GM12878 (cell line): ENCODE measurements at regions not wholly inside any gene's neighbourhood (a gene's known extent, or its start where the extent isn't known, plus 50 kb on each side); places are given as distances from the start of the nearest gene placed in this dataset.

Source experiments
- ATAC-seq: fragments of 200-7000 bp; cut with Tn5 transposase; 3 replicates; pipeline ENCODE4 v1.9.1; 2020; ENCODE audit warnings: mild to moderate bottlenecking, moderate library complexity
- BruUV-seq: library from RNA; stranded (reverse); fragments of 400-500 nt; replicated peaks from 2 replicates; lab custom pipeline; 2021; lab: Mats Ljungman, UMichigan
- CTCF ChIA-PET: fragments of 300-600 bp; sonication (Branson Sonifier 250); formaldehyde crosslinking; extraction: SDS; loops from one replicate; lab custom pipeline; 2021; ENCODE audit warnings: inconsistent platforms; lab: Yijun Ruan, JAX
- POLR2A ChIA-PET: fragments of 350-600 bp; formaldehyde crosslinking; extraction: SDS; loops from one replicate; lab custom pipeline; 2021; ENCODE audit warnings: inconsistent platforms; lab: Charles Lee
- RAD21 ChIA-PET: fragments of 300-600 bp; sonication (Branson Sonifier 250); formaldehyde crosslinking; loops from one replicate; lab custom pipeline; 2023; ENCODE audit warnings: antibody characterized with exemption; ENCODE audit not compliant: unreplicated experiment; lab: Charles Lee
- SMC1A ChIA-PET: fragments of 300-600 bp; sonication (Branson Sonifier 250); formaldehyde crosslinking; loops from one replicate; lab custom pipeline; 2023; ENCODE audit not compliant: unreplicated experiment, uncharacterized antibody; lab: Charles Lee
- DNase-seq: peaks from one replicate; pipeline ENCODE4 v3.0.0-alpha.2; 2011; ENCODE audit warnings: low read depth, low spot score
- FAIRE-seq: peaks from 3 replicates; lab custom pipeline; 2011; peaks lifted over from hg19 to GRCh38; lab: Jason Lieb, UNC
- H2AFZ ChIP-seq: 2 replicates; pipeline ENCODE4 v1.6.0; 2011; ENCODE audit warnings: low read depth, low read length, control low read depth; ENCODE audit not compliant: control insufficient read depth
- H3K27ac ChIP-seq: 2 replicates; pipeline ENCODE4 v1.5.1; 2011; ENCODE audit warnings: control low read depth; ENCODE audit not compliant: control insufficient read depth, insufficient read depth
- H3K27me3 ChIP-seq, 2 experiments: replicated peaks in 1 of 2; 2 replicates each; pipeline versions ENCODE4 v1.6.0 to v1.6.1; 2011; ENCODE audit warnings: low read length in 1 of 2; ENCODE audit not compliant: control insufficient read depth in 2 of 2, insufficient read depth in 2 of 2
- H3K36me3 ChIP-seq, 2 experiments: 2 replicates each; pipeline ENCODE4 v1.5.1; 2011; ENCODE audit warnings: low read length in 1 of 2; ENCODE audit not compliant: control insufficient read depth in 2 of 2, insufficient read depth in 2 of 2
- H3K4me1 ChIP-seq: 2 replicates; pipeline ENCODE4 v1.6.1; 2011; ENCODE audit warnings: mild to moderate bottlenecking, low read length, moderate library complexity, mixed read lengths; ENCODE audit not compliant: control insufficient read depth, insufficient read depth
- H3K4me2 ChIP-seq: 2 replicates; pipeline ENCODE4 v1.6.0; 2011; ENCODE audit warnings: control low read depth; ENCODE audit not compliant: control insufficient read depth, insufficient read depth
- H3K4me3 ChIP-seq: fragments of 200-600 bp; sonication (generic); 2 replicates; pipeline ENCODE4 v1.5.1; 2016
- H3K79me2 ChIP-seq: 2 replicates; pipeline ENCODE4 v1.6.0; 2011; ENCODE audit warnings: low read length; ENCODE audit not compliant: control insufficient read depth, insufficient read depth
- H3K9ac ChIP-seq: 2 replicates; pipeline ENCODE4 v1.8.0; 2011; ENCODE audit warnings: low read length, control low read depth, mixed read lengths; ENCODE audit not compliant: control insufficient read depth, insufficient read depth
- H3K9me3 ChIP-seq: replicated peaks from 3 replicates; pipeline ENCODE4 v1.5.1; 2011; ENCODE audit warnings: mild to moderate bottlenecking, low read length; ENCODE audit not compliant: control insufficient read depth, insufficient read depth
- H4K20me1 ChIP-seq: 2 replicates; pipeline ENCODE4 v1.6.0; 2011; ENCODE audit not compliant: control insufficient read depth, insufficient read depth
- BCL3 ChIP-seq: IDR thresholded peaks from 2 replicates; pipeline ENCODE4 v1.6.1; 2011; ENCODE audit warnings: borderline replicate concordance, low read depth, mild to moderate bottlenecking, moderate library complexity, low read length; ENCODE audit not compliant: insufficient read depth, poor library complexity, severe bottlenecking
- BRCA1 ChIP-seq: IDR thresholded peaks from 2 replicates; pipeline ENCODE4 v1.6.1; 2011; ENCODE audit warnings: low read depth, low read length, improper control_type of control experiment
- CBX3 ChIP-seq: fragments of 200-600 bp; sonication (generic); IDR thresholded peaks from 2 replicates; pipeline ENCODE4 v1.6.1; 2016; ENCODE audit warnings: low read depth, borderline replicate concordance
- DPF2 ChIP-seq: fragments of 450-650 bp; IDR thresholded peaks from 2 replicates; pipeline ENCODE4 v1.6.1; 2017; ENCODE audit warnings: mild to moderate bottlenecking
- FOXK2 ChIP-seq: fragments of 450-650 bp; IDR thresholded peaks from 2 replicates; pipeline ENCODE4 v1.6.1; 2017; ENCODE audit warnings: mild to moderate bottlenecking, moderate library complexity
- HCFC1 ChIP-seq: fragments of 150-350 bp; IDR thresholded peaks from 2 replicates; pipeline ENCODE4 v1.6.1; 2014; ENCODE audit warnings: low read length
- IKZF2 ChIP-seq, 2 experiments: fragments of 450-650 bp; IDR thresholded peaks; 2 replicates each; pipeline ENCODE4 v1.6.1; 2017; ENCODE audit warnings: mild to moderate bottlenecking in 2 of 2, moderate library complexity in 2 of 2
- MYC ChIP-seq: IDR thresholded peaks from 2 replicates; pipeline ENCODE4 v1.6.1; 2011; ENCODE audit warnings: mild to moderate bottlenecking, low read length, moderate library complexity, inconsistent platforms; ENCODE audit not compliant: insufficient read depth, insufficient replicate concordance, insufficient read length, severe bottlenecking
- POLR2AphosphoS5 ChIP-seq: IDR thresholded peaks from 2 replicates; pipeline ENCODE4 v1.6.1; 2011; ENCODE audit warnings: mild to moderate bottlenecking, low read length, inconsistent platforms
- RAD21 ChIP-seq: IDR thresholded peaks from 2 replicates; pipeline ENCODE4 v1.6.1; 2011; ENCODE audit warnings: mild to moderate bottlenecking, low read depth, low read length, moderate library complexity; ENCODE audit not compliant: insufficient read depth
- RAD51 ChIP-seq: fragments of 450-650 bp; IDR thresholded peaks from 2 replicates; pipeline ENCODE4 v1.6.1; 2016; ENCODE audit warnings: moderate library complexity, mild to moderate bottlenecking, inconsistent platforms
- SIN3A ChIP-seq: IDR thresholded peaks from 2 replicates; pipeline ENCODE4 v1.6.1; 2012; ENCODE audit warnings: low read depth, low read length, improper control_type of control experiment
- STAT1 ChIP-seq: fragments of 450-650 bp; conservative IDR thresholded peaks from 2 replicates; pipeline ENCODE4 v1.6.1; 2014; ENCODE audit warnings: antibody characterized with exemption, mild to moderate bottlenecking
- SUPT20H ChIP-seq: IDR thresholded peaks from 2 replicates; pipeline ENCODE4 v1.6.1; 2011; ENCODE audit warnings: low read depth, mild to moderate bottlenecking, low read length, moderate library complexity, borderline replicate concordance; ENCODE audit not compliant: control insufficient read depth
- TAF1 ChIP-seq: IDR thresholded peaks from 2 replicates; pipeline ENCODE4 v1.6.1; 2011; ENCODE audit warnings: mild to moderate bottlenecking, low read depth, low read length, borderline replicate concordance
- TARDBP ChIP-seq: IDR thresholded peaks from 2 replicates; pipeline ENCODE4 v1.6.1; 2016; ENCODE audit warnings: borderline replicate concordance
- TBL1XR1 ChIP-seq: IDR thresholded peaks from 2 replicates; pipeline ENCODE4 v1.6.1; 2012; ENCODE audit warnings: low read depth, low read length, improper control_type of control experiment
- ZNF384 ChIP-seq: IDR thresholded peaks from 2 replicates; pipeline ENCODE4 v1.6.1; 2012; ENCODE audit warnings: low read depth, mild to moderate bottlenecking, low read length, improper control_type of control experiment, borderline replicate concordance
- ZNF622 ChIP-seq: fragments of 450-650 bp; IDR thresholded peaks from 2 replicates; pipeline ENCODE4 v1.6.1; 2017; ENCODE audit warnings: mild to moderate bottlenecking, inconsistent platforms
- WGBS: methylation state at CpG from one replicate; pipeline ENCODE4 v1.1.6; 2016; ENCODE audit warnings: low lambda C conversion rate; ENCODE audit not compliant: insufficient replicate concordance, insufficient coverage; ENCODE audit errors: missing lambda C conversion rate; 5-methylcytosine and 5-hydroxymethylcytosine counted together
- in situ Hi-C: fragments of 300-500 bp; cut with MboI; formaldehyde crosslinking; loops from 9 replicates; pipeline ENCODE4 v1.14.3; 2018; ENCODE audit warnings: mixed read lengths
- intact Hi-C: fragments of 100-400 bp; cut with micrococcal nuclease; formaldehyde crosslinking; loops from one replicate; pipeline ENCODE4 v1.14.2; 2022; ENCODE audit not compliant: unreplicated experiment

GRCh38 chr2:10235909-10236550, 66.7 kb upstream of the HPCAL1 start:
- H3K27me3 ChIP-seq: no peaks in the 10 kb centered on the region; a peak in 1 of 4 replicates
- intact Hi-C loops (no loop called here), in situ Hi-C loops (no loop called here)
- ATAC-seq (no peak), FAIRE-seq (no peak), DNase-seq (no peak)
- no peak overlapping the region for H3K4me2 ChIP-seq
- H4K20me1 ChIP-seq: no peaks in the 10 kb centered on the region
- TF ChIP-seq MYC (no peak), BRCA1 (no peak), POLR2AphosphoS5 (no peak), FOXK2 (no peak), RAD51 (no peak), TAF1 (no peak), ZNF622 (no peak), STAT1 (no peak), IKZF2 (IDR thresholded peaks at IDR 0.05) (no peak), TBL1XR1 (no peak), ZNF384 (no peak), BCL3 (no peak), TARDBP (no peak), HCFC1 (no peak), DPF2 (no peak), SUPT20H (no peak), SIN3A (no peak), RAD21 (no peak), CBX3 (no peak)
- 40% methylated on average over 10 of the region's 11 CpGs for WGBS
- H3K4me1 ChIP-seq: no peaks in the 10 kb centered on the region
- ChIA-PET SMC1A (no interaction called here), POLR2A (no interaction called here), RAD21 (interaction anchor here (1.0 kb wide), 1 partner anchor 172 kb away, joined by 3 read pairs; no protein-coding TSS in a partner anchor), CTCF (interaction anchor here (1.1 kb wide), 1 partner anchor 199 kb away, joined by 4 read pairs; no protein-coding TSS in a partner anchor)
- H3K9ac ChIP-seq: no peak overlapping the region
- no peak overlapping the region for H3K4me3 ChIP-seq
- no TSS peak for BruUV-seq
- no peak overlapping the region for H3K27ac ChIP-seq
- no peak overlapping the region for H2AFZ ChIP-seq
- H3K36me3 ChIP-seq: no peaks in the 10 kb centered on the region
- H3K79me2 ChIP-seq: no peaks in the 10 kb centered on the region
- H3K9me3 ChIP-seq: no peaks in the 10 kb centered on the region
